Aorta (tissue), 5 donors: ENCODE measurements at regions not wholly inside any gene's neighbourhood (a gene's known extent, or its start where the extent isn't known, plus 50 kb on each side); places are given as distances from the start of the nearest gene placed in this dataset.

Experiments used
- ATAC-seq: fragments of 200-7000 bp; cut with Tn5 transposase; one replicate; pipeline ENCODE4 v1.9.1; 2022; ENCODE audit warnings: moderate library complexity; ENCODE audit not compliant: low FRiP score
- DNase-seq, 2 donors: peaks; one replicate each; pipeline ENCODE4 v3.0.0-alpha.2; 2020
- H3K27ac ChIP-seq, 2 donors: one replicate each; pipeline ENCODE4 v1.5.1; 2013; ENCODE audit warnings: low read length in 2 of 2, mild to moderate bottlenecking in 2 of 2, moderate library complexity in 2 of 2, control low read depth in 1 of 2, inconsistent platforms in 1 of 2, low read depth in 1 of 2
- H3K27me3 ChIP-seq, 2 donors: one replicate each; pipeline ENCODE4 v1.6.1; 2013; ENCODE audit warnings: control low read depth in 1 of 2, low read length in 1 of 2, mild to moderate bottlenecking in 1 of 2, moderate library complexity in 1 of 2; ENCODE audit not compliant: insufficient read depth in 2 of 2, control insufficient read depth in 1 of 2
- H3K36me3 ChIP-seq, 2 donors: one replicate each; pipeline ENCODE4 v1.6.1; 2013; ENCODE audit warnings: control low read depth in 1 of 2, low read length in 1 of 2, mild to moderate bottlenecking in 1 of 2; ENCODE audit not compliant: insufficient read depth in 2 of 2, control insufficient read depth in 1 of 2
- H3K4me1 ChIP-seq, 2 donors: one replicate each; pipeline ENCODE4 v1.6.1; 2013; ENCODE audit warnings: low read length in 2 of 2, control low read depth in 1 of 2, mild to moderate bottlenecking in 1 of 2, moderate library complexity in 1 of 2; ENCODE audit not compliant: insufficient read depth in 2 of 2, control insufficient read depth in 1 of 2
- H3K4me3 ChIP-seq, 2 donors: one replicate each; pipeline ENCODE4 v1.5.1; 2013; ENCODE audit warnings: low read length in 2 of 2, control low read depth in 1 of 2, mild to moderate bottlenecking in 1 of 2
- H3K9me3 ChIP-seq: one replicate; pipeline ENCODE4 v1.6.1; 2013; ENCODE audit warnings: mild to moderate bottlenecking, low read length; ENCODE audit not compliant: control insufficient read depth
- WGBS, 2 donors: extraction: QIAGEN DNeasy Blood & Tissue Kit; methylation state at CpG; one replicate each; pipeline ENCODE4 v1.1.7; 2013; 5-methylcytosine and 5-hydroxymethylcytosine counted together
- intact Hi-C, 2 donors: fragments of 100-400 bp; cut with DNase I; formaldehyde crosslinking; loops; one replicate each; pipeline versions ENCODE4 v1.14.2 to v1.15.0; 2022
- donor health status: healthy with polysubstance abuse.
- donor health status: Bipolar disorder and iron deficiency.
- donor health status: DM: no; HTN: no; CAD: no.
- donor health status: DM: no; HTN: no; CAD: no.
- donor health status: DM: yes; HTN: yes; CAD: no.

DNA sequence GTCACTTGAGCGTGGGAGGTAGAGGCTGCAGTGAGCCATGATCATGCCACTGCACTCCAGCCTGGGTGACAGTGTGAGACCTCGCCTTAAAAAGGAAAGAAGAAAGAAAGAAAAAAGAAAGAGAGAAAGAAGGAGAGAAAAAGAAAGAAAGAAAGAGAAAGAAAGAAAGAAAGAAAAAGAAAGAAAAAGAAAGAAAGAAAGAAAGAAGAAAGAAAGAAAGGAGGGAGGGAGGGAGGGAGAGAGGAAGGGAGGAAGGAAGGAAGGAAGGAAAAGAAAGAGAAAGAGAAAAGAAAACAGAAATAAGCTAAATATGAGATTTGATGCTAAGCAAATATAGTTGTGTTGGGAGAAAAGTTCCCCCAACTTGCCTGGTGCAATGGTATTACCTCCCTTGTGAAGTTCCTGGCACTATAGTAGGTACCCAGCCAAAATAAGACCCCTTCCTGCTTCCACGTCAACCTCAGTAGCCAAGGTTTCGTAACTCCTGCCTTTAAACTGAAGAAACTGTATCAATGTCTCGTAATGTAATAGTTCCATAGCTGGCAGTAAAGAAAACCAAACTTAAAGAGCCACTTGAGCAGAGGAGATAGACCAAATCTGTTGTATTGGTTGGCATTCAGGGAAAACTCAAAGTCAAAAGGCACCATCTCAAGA is 88.1 kb upstream of the HNRNPU start:
- Histone ChIP-seq H3K27ac (no peak overlapping the region), H3K9me3 (no peaks in the 10 kb centered on the region), H3K4me3 (no peak overlapping the region), H3K36me3 (no peaks in the 10 kb centered on the region), H3K4me1 (no peaks in the 10 kb centered on the region), H3K27me3 (no peaks in the 10 kb centered on the region)
- intact Hi-C loops = no loop called here
- ATAC-seq (no peak), DNase-seq (no peak)
- 95 to 99% methylated on average over 5 of the region's 5 CpGs for WGBS, 2 donors

DNA sequence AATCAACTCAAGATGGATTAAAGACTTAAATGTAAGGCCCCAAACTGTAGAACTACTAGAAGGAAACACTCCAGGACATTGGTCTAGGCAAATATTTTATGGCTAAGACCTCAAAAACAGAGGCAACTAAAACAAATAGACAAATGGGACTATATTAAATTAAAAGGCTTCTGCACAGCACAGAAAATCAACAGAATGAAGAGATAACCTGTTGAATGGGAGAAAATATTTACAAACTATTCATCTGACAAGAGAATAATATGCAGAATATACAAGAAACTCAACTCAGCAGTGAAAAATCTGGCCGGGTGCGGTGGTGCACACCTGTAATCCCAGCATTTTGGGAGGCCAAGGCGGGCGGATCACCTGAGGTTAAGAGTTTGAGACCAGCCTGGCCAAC is 84.1 kb upstream of the HNRNPU start:
- Histone ChIP-seq H3K9me3 (no peaks in the 10 kb centered on the region), H3K27me3 (no peaks in the 10 kb centered on the region), H3K36me3 (no peaks in the 10 kb centered on the region), H3K4me1 (no peaks in the 10 kb centered on the region), H3K27ac (no peak overlapping the region), H3K4me3 (no peak overlapping the region)
- ATAC-seq = no peak
- no peak for DNase-seq
- intact Hi-C loops = no loop called here
- 97 to 100% methylated on average over 4 of the region's 4 CpGs for WGBS, 2 donors

GRCh38 chr1:244945109-244945671 is 80.8 kb upstream of the HNRNPU start:
- DNase-seq = no peak
- WGBS, 2 donors = 66 to 70% methylated on average over 3 of the region's 3 CpGs
- no peaks in the 10 kb centered on the region for H3K9me3 ChIP-seq
- ATAC-seq = no peak
- no peaks in the 10 kb centered on the region for H3K27me3 ChIP-seq
- no peaks in the 10 kb centered on the region for H3K36me3 ChIP-seq
- intact Hi-C loops = no loop called here
- no peak overlapping the region for H3K27ac ChIP-seq
- no peaks in the 10 kb centered on the region for H3K4me1 ChIP-seq
- no peak overlapping the region for H3K4me3 ChIP-seq

- no peaks in the 10 kb centered on the region for H3K4me1 ChIP-seq
- WGBS, 2 donors = 96 to 97% methylated on average over 12 to 13 of the region's 13 CpGs
- no peaks in the 10 kb centered on the region for H3K27me3 ChIP-seq
- H3K27ac ChIP-seq = no peak overlapping the region
- H3K36me3 ChIP-seq = no peaks in the 10 kb centered on the region
- ATAC-seq (no peak), DNase-seq (no peak)
- intact Hi-C loops = no loop called here
- H3K9me3 ChIP-seq = no peaks in the 10 kb centered on the region
- H3K4me3 ChIP-seq = no peak overlapping the region
Observed at GRCh38 chr1:244941121-244941520, 76.8 kb upstream of the HNRNPU start.

- intact Hi-C loops = no loop called here
Observed at GRCh38 chr1:244937099-244937498, 72.8 kb upstream of the HNRNPU start.

GRCh38 chr1:244920911-244921761 is 56.8 kb upstream of the HNRNPU start:
- no peaks in the 10 kb centered on the region for H3K4me1 ChIP-seq
- intact Hi-C loops = no loop called here
- H3K27me3 ChIP-seq = no peaks in the 10 kb centered on the region
- H3K27ac ChIP-seq = no peak overlapping the region
- H3K4me3 ChIP-seq = no peak overlapping the region
- no peak for DNase-seq
- ATAC-seq = no peak
- 81 to 87% methylated on average over 4 of the region's 4 CpGs for WGBS, 2 donors
- H3K9me3 ChIP-seq = no peaks in the 10 kb centered on the region
- H3K36me3 ChIP-seq = no peaks in the 10 kb centered on the region

More at GRCh38 chr1:244937099-244937498, 72.8 kb upstream of the HNRNPU start:
- no peaks in the 10 kb centered on the region for H3K27me3 ChIP-seq
- no peak for ATAC-seq
- H3K4me3 ChIP-seq = no peak overlapping the region
- no peaks in the 10 kb centered on the region for H3K9me3 ChIP-seq
- H3K27ac ChIP-seq = no peak overlapping the region
- H3K36me3 ChIP-seq = no peaks in the 10 kb centered on the region
- no peaks in the 10 kb centered on the region for H3K4me1 ChIP-seq
- DNase-seq = no peak

GRCh38 chr1:244919320-244920282 is 55.3 kb upstream of the HNRNPU start:
- Histone ChIP-seq H3K9me3 (no peaks in the 10 kb centered on the region), H3K36me3 (no peaks in the 10 kb centered on the region), H3K4me1 (no peaks in the 10 kb centered on the region), H3K27me3 (no peaks in the 10 kb centered on the region), H3K27ac (no peak overlapping the region), H3K4me3 (peak overlapping the region; percentile 13 to 57)
- intact Hi-C loops = no loop called here
- DNase-seq (no peak), ATAC-seq (no peak)
- 59 to 60% methylated on average over 9 of the region's 9 CpGs for WGBS, 2 donors
